Stimulated activated CD8-positive, alpha-beta memory T cell treated with anti-CD3 and anti-CD28 coated beads, Interleukin-2, amount 100 ng/mL, for 48 hours (primary cell): ENCODE measurements at regions not wholly inside any gene's neighbourhood (a gene's known extent, or its start where the extent isn't known, plus 50 kb on each side); places are given as distances from the start of the nearest gene placed in this dataset.

Experiments used
- DNase-seq, 2 donors: peaks; one replicate each; pipeline ENCODE4 v3.0.0-alpha.2; 2020; ENCODE audit warnings: low read depth in 2 of 2

DNA sequence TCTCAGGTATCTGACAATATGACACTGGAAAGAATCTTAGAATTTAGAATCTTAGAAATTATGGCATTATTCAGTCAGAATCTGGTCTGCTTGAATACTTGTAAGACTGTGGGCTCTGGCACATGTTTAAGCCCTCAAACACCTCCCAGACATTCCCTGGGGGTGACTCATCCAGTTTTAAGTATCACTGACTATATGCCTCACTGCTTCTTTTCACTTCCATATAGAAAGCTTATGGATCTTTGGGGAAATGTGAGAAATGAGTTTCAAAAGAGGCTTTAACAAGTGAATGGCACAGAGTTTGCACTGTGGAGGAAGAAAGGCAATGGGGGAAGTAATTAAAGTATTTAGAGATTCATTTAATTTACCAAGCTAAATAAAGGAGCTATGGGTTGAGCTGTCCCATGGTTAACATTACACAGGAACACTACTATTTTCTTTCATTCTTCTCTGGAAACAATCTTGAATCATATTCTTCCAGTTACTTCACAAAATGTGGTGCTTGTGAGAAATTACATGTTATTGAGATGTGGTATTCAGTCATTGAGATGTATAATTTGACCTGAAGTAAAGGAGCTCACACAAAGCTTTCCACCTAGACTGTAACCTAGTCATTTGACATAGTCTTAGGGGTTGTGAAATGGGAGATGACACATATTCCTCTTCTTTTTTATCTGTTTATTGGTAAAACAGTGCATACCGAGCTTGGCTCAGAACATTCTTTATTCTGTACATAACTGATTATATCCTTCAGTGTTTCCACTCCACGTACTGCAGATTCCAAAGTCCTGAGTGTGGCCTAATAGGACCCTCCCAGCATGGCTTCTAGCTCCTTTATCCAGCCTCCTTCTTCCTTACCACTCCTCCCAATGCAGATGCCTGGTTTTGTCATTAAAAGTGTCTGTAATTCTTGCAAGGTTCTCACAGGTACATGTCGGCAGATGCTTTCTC, 544.6 kb upstream of the NECTIN3 start:
- no peak for DNase-seq

DNA sequence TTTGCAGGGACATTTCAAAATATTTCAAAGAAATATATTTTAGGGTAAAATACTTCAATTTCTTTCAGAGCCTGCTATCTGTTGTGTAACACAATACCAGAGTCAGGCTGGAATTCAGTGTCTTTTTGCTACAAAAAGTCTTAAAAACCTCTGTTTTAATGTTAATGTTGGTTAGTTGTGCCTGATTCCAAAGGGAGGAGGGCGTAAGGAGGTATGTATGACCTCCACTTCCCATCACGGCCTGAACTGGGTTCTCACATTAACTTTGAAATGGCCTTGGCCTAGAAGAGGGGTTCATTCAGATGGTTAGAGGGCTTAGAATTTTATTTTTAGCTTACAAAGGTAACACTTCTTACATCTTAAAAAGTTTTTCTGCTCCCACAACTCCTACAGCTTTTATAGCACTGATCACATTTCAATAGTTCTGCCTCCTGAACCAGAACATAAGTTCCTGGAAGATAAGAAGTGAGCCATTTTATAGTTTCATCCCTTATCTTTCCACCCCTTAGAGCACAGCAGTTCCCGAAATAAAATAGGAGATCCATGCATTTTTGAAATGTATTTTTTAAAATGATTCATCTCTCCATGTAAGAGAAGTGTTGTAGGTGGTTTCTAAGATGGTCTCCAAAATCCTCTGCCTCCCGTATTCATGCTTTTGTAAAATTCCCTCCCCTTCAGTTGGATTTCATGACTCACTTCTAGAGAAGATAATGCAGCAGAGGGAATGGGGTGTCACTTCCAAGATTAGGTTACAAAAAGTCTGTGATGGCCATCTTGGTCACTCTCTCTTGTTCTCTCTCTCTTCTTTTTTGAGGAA, 543.1 kb upstream of the NECTIN3 start:
- no peak for DNase-seq

DNA sequence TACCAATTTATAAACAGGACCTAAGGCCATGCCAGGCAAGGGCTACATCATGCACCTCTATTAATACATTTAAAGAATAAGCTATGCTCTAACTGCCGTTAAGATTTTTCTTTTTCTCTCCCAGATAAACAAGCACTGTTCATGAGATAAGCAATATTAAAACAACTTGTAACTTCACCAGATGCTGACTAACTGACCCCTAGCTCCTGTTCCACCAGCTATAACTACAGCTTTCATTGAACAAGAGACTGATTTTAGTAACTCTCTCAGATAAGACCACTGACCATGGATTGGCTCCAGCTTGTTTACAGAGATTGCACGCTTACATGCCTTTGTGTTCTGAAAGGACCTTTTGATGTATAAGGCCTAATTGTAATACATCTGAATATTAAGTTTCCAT, 540.7 kb upstream of the NECTIN3 start:
- DNase-seq, result no peak

DNA sequence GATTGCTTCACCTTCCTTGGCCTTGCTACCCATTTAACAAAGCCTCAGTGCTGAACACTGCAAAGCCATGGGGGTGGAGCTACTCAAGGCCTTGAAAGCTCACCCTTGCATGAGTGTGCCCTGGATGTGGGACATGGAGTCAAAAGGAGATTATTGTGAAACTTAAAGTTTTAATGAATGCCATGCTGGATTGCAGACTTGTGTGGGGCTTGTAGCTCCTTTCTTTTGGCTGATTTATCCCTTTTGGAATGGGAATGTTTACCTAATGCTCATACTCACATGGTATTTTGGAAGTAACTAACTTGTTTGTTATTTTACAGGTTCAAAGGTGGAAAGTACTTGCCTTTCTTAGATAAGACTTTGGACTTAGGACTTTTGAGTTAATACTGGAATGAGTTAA, 538.5 kb upstream of the NECTIN3 start:
- DNase-seq, result no peak

DNA sequence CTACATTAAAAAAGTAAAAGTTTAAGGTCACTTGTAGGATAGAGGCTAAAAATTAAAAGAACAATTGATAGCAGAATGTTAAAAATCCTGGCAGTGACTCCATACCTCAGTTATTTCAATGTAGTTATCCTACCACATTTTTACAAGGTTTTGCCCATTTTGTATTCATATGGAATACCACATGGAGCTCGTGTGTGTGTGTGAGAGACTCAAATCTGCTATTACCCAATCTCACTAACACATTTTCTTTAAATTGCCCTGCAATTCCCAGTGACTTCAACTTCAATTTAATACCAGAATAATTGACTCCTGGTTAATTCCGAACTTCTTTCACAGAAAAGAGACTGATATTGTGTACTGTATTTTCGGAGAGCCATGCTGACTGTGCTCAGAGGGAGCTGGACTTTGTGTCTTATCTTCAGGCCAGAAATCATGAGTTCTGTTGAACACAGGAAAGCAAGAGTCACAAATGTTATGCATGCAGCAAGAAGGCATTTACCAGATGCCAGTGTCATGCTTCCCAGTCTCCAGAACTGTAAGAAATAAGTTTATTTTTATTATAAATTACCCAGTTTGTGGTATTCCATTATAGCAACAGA, 529.0 kb upstream of the NECTIN3 start:
- DNase-seq, result no peak

DNA sequence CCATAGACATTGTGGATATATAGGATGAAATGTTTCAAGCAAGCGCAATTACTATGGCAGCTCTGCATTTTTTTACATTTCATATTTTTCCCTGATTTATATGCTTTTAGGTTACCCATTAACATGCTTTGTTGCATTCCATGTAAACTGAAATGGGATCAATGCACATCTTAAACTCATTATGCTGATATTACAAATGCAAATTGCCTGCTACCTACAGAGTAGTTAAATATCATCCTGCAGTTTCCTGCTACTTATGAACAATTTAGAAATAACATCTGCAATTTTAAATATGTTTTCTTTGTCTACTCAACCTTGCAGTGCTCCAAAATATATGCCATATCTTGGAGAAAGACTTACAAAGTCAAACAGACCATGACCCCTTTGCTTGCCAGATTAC, 526.9 kb upstream of the NECTIN3 start:
- no peak for DNase-seq

DNA sequence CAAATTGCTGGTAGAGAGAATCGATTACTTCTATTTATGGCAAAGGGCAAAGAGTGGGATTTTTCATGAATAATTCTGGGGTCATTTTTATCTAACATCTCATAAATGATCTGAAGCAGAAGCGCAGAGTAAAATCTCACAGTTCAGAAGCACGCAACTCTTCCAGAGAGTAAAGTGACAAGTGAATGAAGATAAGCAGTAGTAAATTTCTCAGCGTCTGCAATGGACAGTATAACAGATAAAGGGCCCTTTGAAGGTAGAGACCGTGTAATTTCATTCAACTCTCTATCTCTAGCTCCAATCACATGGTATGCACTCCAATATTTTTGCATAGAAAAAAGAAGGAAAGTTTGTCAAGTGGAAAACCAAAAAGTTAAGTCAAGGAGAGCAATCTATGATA, 521.1 kb upstream of the NECTIN3 start:
- DNase-seq, result no peak

DNA sequence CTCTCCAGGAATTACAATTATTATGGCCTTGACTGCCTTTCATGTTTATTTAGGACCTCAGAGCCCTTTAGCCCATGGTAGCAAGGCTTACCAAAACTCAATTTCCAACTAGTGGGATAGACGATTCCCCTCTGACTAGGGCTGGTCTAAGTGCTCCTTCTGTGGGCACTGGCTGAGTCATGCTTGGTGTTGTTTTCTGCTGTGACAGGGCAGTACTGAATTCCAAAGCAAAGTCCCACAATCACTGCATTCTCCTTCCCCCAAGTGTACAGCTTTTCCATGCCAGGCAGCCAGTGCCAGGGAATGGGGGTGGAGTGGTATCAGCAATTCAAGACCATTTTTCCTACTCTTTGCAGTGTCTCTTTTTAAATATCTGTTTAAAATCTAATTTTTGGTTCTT, 509.0 kb upstream of the NECTIN3 start:
- DNase-seq, result no peak

DNA sequence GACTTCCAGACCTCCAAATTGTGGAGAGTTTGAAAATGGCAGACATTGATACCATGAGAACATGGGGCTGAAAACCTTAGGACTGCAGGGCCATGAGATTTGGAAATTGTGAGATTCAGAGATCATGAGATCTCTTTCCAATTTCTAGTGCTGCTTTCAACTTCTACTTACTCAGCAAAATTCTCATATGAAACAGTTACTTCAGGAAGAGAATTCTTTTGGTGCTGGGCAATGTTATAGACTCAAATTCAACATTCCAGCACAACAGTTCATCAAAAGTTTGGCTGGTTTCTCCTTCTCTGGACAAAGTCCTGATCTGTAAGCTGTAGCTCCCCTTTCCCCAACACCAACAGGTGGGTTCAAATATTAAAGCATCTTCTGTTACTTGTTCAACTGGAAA, 506.9 kb upstream of the NECTIN3 start:
- DNase-seq, result no peak

DNA sequence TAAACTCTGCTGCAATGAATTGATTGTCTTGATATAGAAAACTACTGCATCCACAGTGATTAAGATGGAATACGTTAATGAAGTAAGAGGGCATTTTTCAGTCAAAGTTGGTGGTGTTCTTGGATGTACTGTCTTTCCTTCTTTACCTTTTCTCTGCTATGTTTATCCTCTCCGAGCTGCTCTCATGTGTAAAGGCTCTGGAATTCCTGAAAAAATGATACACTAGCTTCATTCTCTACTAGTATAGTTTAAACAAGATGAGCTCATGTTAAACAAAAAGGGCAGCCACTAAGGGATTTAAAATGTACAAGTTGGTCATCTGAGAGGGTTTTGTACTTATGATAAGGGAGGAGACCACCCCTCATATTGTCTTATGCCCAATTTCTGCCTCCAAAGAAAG, 504.6 kb upstream of the NECTIN3 start:
- DNase-seq, result no peak

DNA sequence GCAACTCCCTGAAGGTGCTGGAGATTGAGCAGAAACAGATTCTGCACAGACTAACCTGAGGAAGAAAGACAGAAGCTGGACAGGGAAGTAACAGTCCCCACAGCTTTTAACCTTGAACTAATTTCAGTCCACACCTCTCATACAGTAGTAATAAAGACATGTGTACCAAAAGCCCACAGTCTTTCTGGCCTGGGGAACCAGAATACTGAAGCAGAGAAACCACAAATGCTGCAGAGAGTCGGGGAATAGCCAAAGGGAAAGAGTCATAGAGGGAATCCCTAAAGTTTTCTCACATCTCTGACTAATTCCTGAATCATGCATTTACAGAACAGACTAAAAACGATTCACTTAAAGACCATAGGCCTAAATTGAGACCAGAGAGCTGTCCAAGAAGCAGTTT, 503.4 kb upstream of the NECTIN3 start:
- DNase-seq, result no peak

DNA sequence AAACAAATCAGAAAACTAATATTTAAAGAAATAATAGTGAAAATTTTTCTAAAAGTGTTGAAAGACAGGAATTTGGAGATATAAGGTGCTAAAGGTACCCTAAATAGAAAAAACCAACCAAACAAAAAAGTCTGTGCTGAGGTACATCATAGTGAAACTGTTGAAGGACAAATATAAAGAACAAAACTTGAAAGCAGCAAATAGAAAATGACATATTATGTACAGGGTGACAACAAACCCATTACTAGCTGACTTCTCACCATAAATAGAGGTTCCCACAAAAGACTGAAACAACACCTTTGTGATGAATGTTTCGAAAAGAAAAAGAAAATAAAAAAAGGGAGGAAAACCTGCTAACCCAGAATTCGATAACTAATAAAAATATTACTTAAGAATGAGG, 502.5 kb upstream of the NECTIN3 start:
- DNase-seq, result no peak

DNA sequence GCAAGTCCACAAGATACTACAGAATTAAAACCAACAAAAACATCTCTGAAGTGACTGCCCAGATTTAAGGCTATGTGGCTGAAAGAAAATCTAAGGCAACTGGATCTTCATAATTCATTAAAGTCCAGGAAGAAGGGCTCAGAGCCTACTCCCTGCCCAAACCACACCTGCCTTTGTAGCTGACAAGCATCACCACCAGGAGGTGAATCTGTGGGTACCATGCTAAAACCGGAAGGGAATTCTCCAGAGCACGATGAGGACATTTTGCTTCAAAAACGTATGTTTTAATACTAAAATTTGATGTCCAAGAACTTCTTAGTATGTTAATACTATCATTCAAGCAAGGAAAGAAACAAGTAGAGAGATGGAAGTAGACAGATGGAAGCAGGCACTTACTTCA, 495.9 kb upstream of the NECTIN3 start:
- DNase-seq, result no peak

DNA sequence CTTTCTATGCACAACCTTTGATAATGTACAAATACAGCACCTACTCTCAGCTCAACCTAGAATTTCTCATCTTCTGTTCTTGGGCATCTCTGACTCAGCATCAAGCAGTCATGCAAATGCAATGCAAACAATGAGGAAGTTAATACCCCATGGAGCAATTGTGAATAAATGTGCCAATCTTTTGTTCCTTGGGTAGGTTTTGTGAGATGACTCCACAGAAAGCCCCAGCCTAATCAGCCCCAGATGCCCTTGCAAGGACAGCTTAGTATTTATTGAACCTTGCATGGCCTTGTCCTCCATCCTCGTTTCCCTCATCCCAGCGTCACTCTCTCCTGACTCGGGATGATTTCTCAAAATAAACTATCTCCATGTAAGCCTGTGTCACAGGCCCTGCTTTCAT, 494.7 kb upstream of the NECTIN3 start:
- DNase-seq, result no peak

DNA sequence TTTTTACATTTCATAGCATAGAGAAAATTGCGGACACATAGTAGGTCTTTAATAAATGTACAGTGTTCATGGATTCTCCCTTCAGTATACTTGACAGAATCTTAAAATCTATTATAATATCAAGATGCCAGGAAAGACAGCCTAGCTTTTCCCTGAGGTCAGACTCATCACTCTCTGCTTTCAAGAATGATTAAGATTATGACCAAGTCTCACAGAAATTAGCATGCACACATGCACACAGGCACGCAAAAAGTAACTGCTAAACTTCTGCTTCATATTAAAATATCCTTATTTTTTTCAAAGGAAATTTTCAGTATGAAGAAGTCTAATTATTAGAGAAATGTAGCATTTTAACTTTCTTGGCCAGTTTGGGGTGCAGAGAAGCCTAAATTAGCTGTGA, 493.8 kb upstream of the NECTIN3 start:
- DNase-seq, result no peak

DNA sequence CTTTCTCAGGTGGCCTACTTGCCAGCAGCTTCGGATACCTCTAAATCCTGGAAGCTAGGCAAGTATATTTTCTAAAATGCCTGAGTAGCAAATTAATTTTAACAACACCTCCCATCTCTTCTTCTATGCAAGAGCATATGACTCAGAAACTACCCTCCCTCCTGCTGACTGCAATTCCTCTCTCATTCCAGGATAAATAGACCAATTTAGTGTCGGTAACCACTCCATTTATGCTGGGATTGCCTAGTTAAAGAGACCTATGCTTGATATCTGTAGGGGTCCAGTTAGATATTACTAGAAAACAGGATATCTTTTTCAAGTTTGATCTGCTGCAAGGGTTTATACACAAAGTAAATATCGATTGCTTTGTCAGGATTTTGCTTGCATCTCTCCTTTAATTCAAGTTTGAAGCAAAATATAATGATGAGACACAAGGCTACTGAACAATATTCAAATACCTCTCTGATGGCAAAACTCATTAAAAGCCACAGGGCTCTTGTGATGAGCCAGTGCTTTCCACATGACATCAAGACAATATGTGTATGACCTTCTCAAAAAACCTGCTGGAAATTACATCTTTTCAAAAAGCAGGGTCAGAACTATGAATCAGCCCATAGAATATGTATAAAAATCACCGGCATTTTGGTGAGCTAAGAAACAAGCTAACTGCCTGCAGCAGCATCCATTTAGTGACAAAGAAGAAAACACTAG, 491.6 kb upstream of the NECTIN3 start:
- DNase-seq, result no peak

DNA sequence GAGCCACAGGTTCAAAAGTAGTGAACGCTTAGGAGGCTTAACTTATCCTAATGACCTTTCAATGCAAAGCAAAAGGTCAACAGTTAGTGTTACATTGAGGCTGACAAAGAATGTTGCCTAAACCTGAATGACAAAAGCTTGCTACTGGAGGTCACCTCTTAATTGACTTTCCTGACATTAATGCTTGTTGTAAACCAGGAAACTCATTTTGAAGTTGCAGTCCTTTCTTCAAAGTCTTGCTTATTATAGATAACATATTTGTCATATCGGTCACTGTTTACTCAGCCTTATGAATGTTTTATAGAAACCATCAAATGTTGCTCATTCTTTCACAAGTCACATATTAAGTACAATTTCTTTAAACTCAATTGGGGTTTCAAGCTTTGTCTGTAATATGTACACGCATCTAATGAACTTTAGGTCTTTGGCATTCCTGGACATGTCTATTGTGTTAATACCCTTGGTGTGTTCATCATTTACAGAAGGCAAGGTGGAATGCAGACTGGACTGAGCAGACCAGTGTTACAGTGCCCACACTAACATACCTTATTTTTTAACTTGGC, 488.2 kb upstream of the NECTIN3 start:
- DNase-seq, result no peak

DNA sequence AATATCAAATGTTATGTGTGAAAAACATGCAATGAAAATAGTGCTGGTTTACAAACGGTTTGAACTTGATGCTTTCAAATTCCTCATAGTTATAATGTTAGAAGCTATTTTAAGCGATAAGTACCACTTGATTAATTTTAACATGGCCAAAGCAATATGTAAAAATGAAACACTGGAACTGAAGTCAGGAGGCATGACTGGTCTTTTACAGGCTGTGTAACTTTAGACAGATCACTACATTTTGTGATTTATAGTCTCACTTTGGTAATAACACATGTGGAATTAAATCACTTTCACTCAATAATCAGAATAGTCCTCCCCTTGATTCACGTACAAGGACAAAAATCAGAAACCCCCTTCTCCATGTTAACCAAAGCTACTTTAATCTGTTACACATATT, 482.7 kb upstream of the NECTIN3 start:
- no peak for DNase-seq

DNA sequence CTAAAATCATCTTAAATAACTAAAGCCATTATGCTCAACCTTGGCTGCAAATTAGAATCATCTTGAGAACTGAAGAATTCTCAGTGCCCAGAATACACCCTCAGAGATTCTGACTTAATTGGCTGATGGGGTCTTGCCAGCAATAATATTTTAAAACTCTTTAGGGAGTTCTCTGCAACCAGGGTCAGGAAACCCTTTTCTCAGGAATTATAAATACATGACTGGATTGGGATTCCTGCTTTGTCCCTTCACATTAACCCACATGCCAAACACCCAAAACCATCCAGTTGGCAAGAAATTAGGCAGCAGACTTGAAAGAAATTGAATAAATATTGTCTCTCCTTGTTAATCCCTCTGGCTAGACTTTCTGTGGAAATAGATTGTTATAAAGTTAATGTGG, 482.3 kb upstream of the NECTIN3 start:
- no peak for DNase-seq

DNA sequence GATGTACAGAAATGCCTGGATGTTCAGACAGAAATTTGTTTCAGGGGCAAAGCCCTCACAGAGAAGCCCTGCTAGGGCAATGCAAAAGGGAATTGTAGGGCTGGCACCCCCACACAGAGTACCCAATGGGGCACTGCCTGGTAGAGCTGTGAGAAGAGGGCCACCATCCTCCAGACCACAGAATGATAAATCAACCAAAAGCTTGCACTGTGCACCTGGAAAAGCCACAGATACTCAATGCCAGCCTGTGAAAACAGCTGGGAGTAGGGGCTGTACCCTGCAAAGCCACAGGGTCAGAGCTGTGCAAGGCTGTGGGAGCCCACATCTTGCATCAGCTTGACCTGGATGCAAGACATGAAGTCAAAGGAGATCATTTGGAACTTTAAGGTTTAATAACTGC, 477.9 kb upstream of the NECTIN3 start:
- no peak for DNase-seq

DNA sequence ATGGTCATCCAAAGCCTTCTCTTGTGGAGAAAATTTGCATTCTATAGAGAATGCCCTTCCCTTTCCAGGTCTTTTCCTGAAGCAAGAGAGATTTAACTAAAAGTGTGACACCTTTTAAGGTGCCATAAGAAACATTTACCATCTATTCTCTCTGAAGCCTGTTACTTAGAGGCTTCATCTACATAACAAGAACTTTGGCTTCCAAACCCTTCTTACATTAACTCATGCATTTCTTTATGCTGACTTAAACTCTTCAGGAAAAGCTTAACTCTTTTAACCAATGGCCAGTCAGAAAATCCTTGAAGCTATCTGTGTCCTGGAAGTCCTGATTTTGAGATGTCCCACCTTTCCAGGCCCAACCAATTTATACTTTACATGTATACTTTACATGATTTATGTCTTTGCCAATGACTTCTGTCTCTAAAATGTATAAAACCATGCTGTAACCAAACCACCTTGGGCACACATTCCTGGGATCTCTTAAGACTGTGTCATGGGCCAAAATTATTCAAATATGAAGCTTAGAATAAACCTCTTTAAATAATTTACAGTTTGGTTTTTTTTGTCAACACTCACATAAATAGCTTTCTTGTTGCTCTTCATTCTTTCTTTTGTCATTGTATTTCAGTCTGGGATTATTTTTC, 472.6 kb upstream of the NECTIN3 start:
- no peak for DNase-seq
